Calu3 (cell line): ENCODE measurements at regions not wholly inside any gene's neighbourhood (a gene's known extent, or its start where the extent isn't known, plus 50 kb on each side); places are given as distances from the start of the nearest gene placed in this dataset.

Experiments
- BruUV-seq: library from RNA; stranded (reverse); fragments of 400-500 nt; replicated peaks from 2 replicates; lab custom pipeline; 2021; lab: Mats Ljungman, UMichigan
- CTCF ChIA-PET: fragments of 300-600 bp; sonication (Branson Sonifier 250); formaldehyde crosslinking; loops from one replicate; lab custom pipeline; 2022; ENCODE audit warnings: antibody characterized with exemption; lab: Charles Lee
- DNase-seq: peaks from one replicate; pipeline ENCODE4 v3.0.0; 2022
- H3K27ac Mint-ChIP-seq: one replicate; pipeline ENCODE4 v1.8.0; 2022; ENCODE audit warnings: mixed read lengths; ENCODE audit not compliant: unreplicated experiment
- H3K27me3 Mint-ChIP-seq: one replicate; pipeline ENCODE4 v1.8.0; 2022; ENCODE audit warnings: mixed read lengths; ENCODE audit not compliant: unreplicated experiment
- H3K36me3 Mint-ChIP-seq: one replicate; pipeline ENCODE4 v1.8.0; 2022; ENCODE audit warnings: mild to moderate bottlenecking, moderate library complexity, mixed read lengths; ENCODE audit not compliant: insufficient read depth, unreplicated experiment
- H3K4me1 Mint-ChIP-seq: one replicate; pipeline ENCODE4 v1.8.0; 2022; ENCODE audit warnings: mild to moderate bottlenecking, low read depth, mixed read lengths; ENCODE audit not compliant: unreplicated experiment
- H3K4me3 Mint-ChIP-seq: one replicate; pipeline ENCODE4 v1.8.0; 2022; ENCODE audit warnings: mild to moderate bottlenecking, low read depth, moderate library complexity, mixed read lengths; ENCODE audit not compliant: unreplicated experiment
- H3K9me3 Mint-ChIP-seq: one replicate; pipeline ENCODE4 v1.8.0; 2022; ENCODE audit warnings: low read depth, mixed read lengths; ENCODE audit not compliant: unreplicated experiment
- CTCF ChIP-seq: fragments of 200-600 bp; IDR thresholded peaks from one replicate; pipeline ENCODE4 v1.8.0; 2022; ENCODE audit warnings: antibody characterized with exemption; ENCODE audit not compliant: unreplicated experiment
- intact Hi-C: fragments of 100-400 bp; cut with micrococcal nuclease; formaldehyde crosslinking; loops from one replicate; pipeline ENCODE4 v1.10.0; 2022; ENCODE audit not compliant: unreplicated experiment

- Mint-ChIP-seq H3K4me1 (no peaks in the 10 kb centered on the region), H3K27me3 (peaks cover 25% of the 10 kb centered on the region), H3K27ac (no peak overlapping the region), H3K36me3 (peaks cover 7% of the 10 kb centered on the region), H3K9me3 (no peaks in the 10 kb centered on the region), H3K4me3 (no peak overlapping the region)
- no peak for TF ChIP-seq CTCF
- no peak for DNase-seq
- no TSS peak for BruUV-seq
- CTCF ChIA-PET: no interaction called here
- intact Hi-C loops: no loop called here
These were observed 107.4 kb upstream of the CASZ1 start for GRCh38 chr1:10903821-10904220.

DNA sequence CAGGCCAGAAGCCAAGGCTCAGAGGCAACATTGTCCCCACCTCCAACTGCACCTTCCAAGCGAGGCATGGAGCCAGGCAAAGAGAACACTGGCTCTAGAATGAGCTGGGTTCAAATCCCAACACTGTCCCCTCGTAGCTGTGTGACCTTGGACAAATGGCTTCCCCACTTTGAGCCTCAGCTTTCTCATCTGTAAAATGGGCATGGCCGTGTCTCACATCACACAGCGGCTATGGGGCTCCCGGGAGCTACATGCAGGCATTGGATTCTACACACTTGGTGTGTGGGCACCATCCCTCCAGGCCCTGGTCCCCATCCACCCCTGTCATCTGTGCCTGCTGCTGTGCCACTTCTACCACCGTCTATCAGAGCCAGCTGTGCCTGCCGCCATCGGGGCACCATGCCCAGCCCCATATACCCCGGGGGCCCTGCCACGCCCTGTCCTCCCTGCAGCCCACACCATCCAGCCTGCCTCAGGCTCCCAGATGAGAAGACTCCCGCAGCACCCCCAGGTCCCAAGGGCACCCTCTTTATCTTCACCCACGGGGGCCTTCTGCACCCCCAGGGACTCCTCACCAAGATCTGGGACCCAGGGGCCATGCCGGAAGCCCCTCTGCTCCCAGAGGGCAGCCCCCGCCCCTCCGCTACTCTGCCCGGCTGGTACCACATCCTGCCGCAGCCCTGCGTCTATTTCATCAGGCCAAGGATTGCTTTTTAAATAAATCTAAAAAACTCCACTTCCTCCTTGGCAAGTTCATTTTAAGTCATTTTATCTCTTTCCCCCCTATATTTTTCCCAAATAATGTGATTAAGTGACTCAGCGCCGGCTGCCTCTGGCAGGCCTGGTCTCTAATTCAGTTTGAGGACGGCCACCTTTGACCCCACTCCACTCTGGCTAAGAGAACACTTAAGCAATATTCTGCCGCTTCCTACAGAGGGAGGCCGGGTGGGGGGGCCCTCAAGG is 107.8 kb upstream of the TARDBP start:
- BruUV-seq: no TSS peak
- CTCF ChIA-PET: no interaction called here
- Mint-ChIP-seq H3K27me3 (peaks cover 30% of the 10 kb centered on the region), H3K4me1 (no peaks in the 10 kb centered on the region), H3K9me3 (no peaks in the 10 kb centered on the region), H3K27ac (no peak overlapping the region), H3K4me3 (no peak overlapping the region), H3K36me3 (peaks cover 7% of the 10 kb centered on the region)
- DNase-seq: no peak
- intact Hi-C loops: no loop called here
- TF ChIP-seq CTCF: no peak

DNA sequence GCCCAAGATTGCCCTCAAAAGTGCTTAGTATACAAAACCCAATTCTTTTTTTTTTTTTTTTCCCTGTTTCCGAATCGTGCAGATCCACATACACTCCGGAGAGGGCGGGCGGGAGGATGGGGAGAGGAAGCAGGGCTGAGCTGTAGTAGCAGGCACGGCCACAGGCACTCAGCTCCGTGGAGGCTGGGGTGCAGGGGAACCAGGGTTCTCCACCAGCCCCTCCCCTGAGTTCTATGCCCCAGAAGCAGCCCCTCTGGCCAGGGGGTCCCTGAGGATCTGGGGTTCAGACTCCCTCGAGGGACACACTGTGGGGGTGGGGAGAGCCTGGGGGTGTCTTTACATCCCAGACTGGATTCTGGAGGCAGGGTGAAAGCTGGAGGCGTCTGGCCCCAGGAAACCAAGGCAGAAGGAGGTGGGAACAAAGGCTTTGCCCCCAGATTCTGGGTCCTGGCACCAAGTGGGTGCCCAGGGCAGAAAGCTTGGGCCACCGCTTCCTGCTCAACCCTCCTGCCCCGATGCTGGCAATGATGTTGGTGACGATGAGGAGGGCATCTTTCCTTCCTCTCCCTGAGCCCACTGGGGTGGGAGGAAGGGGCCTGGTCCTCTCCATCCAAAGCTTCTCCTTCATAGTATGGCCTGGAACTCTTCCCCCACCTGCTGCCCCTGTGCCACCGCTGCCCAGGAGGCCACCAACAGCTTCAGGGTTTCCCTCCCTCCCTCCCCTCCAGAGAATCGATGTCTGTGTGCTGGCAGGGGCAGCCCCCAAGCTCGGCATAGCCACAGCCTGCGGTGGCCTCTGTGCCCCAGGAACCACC is 106.4 kb upstream of the TARDBP start:
- peaks cover 2% of the 10 kb centered on the region for H3K36me3 Mint-ChIP-seq
- no peak overlapping the region for H3K27ac Mint-ChIP-seq
- H3K27me3 Mint-ChIP-seq: peaks cover 30% of the 10 kb centered on the region
- no peaks in the 10 kb centered on the region for H3K9me3 Mint-ChIP-seq
- CTCF ChIA-PET: no interaction called here
- BruUV-seq: no TSS peak
- TF ChIP-seq CTCF: no peak
- H3K4me3 Mint-ChIP-seq: no peak overlapping the region
- H3K4me1 Mint-ChIP-seq: no peaks in the 10 kb centered on the region
- intact Hi-C loops: no loop called here
- no peak for DNase-seq

GRCh38 chr1:10906866-10907519 is 105.5 kb upstream of the TARDBP start:
- BruUV-seq: no TSS peak
- no peaks in the 10 kb centered on the region for H3K36me3 Mint-ChIP-seq
- H3K27ac Mint-ChIP-seq: no peak overlapping the region
- no peaks in the 10 kb centered on the region for H3K4me1 Mint-ChIP-seq
- CTCF ChIA-PET: no interaction called here
- intact Hi-C loops: no loop called here
- no peak for TF ChIP-seq CTCF
- H3K9me3 Mint-ChIP-seq: no peaks in the 10 kb centered on the region
- DNase-seq: no peak
- H3K27me3 Mint-ChIP-seq: peaks cover 30% of the 10 kb centered on the region
- no peak overlapping the region for H3K4me3 Mint-ChIP-seq
